ENCODE measurements at regions not wholly inside any gene's neighbourhood (a gene's known extent, or its start where the extent isn't known, plus 50 kb on each side); places are given as distances from the start of the nearest gene placed in this dataset.

DNA sequence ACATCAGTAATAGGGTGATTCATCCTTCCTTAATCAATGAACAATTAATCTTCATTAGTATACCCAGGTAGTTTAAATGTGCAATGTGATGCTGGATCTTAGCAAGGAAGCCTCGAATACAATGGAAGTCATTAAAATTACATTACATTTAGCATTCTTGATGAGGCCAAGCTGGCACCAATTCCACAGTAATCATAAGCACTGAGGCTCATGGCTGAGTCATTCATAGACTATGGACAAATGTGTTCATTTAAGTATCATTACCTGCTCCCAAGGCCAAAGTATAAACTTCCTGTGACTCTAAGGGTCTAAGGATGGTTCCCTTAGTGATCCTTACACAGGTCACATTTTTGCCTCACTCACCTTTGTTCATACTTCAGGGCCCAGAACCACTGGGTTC lies 266.4 kb upstream of the CDIN1 start:
- no peaks in the 10 kb centered on the region for H3K36me3 ChIP-seq
- peaks cover 0 to 7% of the 10 kb centered on the region in 2 donors for H3K9me3 ChIP-seq
- H3K4me3 ChIP-seq: no peak overlapping the region
- H3K27ac ChIP-seq: no peak overlapping the region
- no peaks in the 10 kb centered on the region for H3K4me1 ChIP-seq
- TF ChIP-seq, protein P1, sequence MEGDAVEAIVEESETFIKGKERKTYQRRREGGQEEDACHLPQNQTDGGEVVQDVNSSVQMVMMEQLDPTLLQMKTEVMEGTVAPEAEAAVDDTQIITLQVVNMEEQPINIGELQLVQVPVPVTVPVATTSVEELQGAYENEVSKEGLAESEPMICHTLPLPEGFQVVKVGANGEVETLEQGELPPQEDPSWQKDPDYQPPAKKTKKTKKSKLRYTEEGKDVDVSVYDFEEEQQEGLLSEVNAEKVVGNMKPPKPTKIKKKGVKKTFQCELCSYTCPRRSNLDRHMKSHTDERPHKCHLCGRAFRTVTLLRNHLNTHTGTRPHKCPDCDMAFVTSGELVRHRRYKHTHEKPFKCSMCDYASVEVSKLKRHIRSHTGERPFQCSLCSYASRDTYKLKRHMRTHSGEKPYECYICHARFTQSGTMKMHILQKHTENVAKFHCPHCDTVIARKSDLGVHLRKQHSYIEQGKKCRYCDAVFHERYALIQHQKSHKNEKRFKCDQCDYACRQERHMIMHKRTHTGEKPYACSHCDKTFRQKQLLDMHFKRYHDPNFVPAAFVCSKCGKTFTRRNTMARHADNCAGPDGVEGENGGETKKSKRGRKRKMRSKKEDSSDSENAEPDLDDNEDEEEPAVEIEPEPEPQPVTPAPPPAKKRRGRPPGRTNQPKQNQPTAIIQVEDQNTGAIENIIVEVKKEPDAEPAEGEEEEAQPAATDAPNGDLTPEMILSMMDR (IDR thresholded peaks at IDR 0.05): no peak
- DNase-seq (ENCODE audit: low spot score): no peak
- no peaks in the 10 kb centered on the region for H3K27me3 ChIP-seq

GRCh38 chr15:36313736-36314280 lies 265.6 kb upstream of the CDIN1 start:
- no peak overlapping the region for H3K4me3 ChIP-seq

DNA sequence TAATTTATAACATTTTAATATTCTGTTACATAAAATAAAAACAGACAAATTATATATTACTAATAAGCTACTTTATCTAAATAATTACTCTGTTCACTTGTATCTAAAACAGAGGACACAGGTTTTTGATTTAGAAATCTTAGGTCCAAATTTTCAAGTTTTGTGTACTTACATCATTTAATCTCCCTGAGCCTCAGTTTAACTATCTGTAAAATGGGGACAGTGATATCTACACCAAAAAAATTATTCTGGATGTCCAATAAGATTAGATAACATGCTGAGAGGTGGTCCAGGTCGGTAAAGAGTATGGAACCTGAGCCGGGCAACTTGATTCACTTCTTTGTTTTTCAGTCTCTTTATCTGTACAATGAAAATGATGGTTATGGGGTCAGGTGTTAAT lies 263.8 kb upstream of the CDIN1 start:
- Histone ChIP-seq H3K27ac (no peak overlapping the region), H3K4me1 (no peaks in the 10 kb centered on the region), H3K27me3 (no peaks in the 10 kb centered on the region), H3K4me3 (no peak overlapping the region), H3K9me3 (no peaks in the 10 kb centered on the region), H3K36me3 (no peaks in the 10 kb centered on the region)
- no peak for DNase-seq (ENCODE audit: low spot score)
- TF ChIP-seq, protein P1 (IDR thresholded peaks at IDR 0.05): no peak

More at GRCh38 chr15:36313736-36314280, 265.6 kb upstream of the CDIN1 start:
- Histone ChIP-seq H3K4me1 (no peaks in the 10 kb centered on the region), H3K27me3 (no peaks in the 10 kb centered on the region), H3K9me3 (no peaks in the 10 kb centered on the region), H3K27ac (no peak overlapping the region), H3K36me3 (no peaks in the 10 kb centered on the region)
- DNase-seq (ENCODE audit: low spot score): no peak
- TF ChIP-seq, protein P1 (IDR thresholded peaks at IDR 0.05): no peak

DNA sequence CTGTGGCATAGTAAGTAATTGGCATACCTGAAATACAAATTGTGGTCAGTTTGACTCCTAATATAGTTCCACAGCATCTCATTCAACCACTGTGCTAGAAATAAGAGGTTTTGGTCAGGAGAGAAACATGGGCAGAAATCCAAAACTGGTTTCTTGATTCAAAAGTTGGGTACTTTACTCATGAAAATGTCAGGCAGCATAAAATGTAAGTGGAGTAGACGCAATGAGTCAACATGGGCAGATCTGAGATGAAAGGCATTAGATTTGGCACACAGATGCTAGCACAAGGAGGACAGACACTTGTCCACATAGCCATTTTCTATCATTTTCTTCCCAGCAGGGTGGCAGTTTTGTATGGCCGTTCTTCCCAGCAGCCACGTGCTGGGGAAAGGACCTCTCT lies 255.8 kb upstream of the CDIN1 start:
- Histone ChIP-seq H3K36me3 (no peaks in the 10 kb centered on the region), H3K4me1 (no peaks in the 10 kb centered on the region), H3K27ac (no peak overlapping the region), H3K27me3 (no peaks in the 10 kb centered on the region), H3K4me3 (no peak overlapping the region), H3K9me3 (no peaks in the 10 kb centered on the region)
- no peak for DNase-seq (ENCODE audit: low spot score)
- TF ChIP-seq, protein P1 (IDR thresholded peaks at IDR 0.05): no peak

GRCh38 chr15:36325206-36325605 lies 254.2 kb upstream of the CDIN1 start:
- Histone ChIP-seq H3K36me3 (no peaks in the 10 kb centered on the region), H3K4me1 (no peaks in the 10 kb centered on the region), H3K4me3 (no peak overlapping the region), H3K27me3 (no peaks in the 10 kb centered on the region), H3K9me3 (no peaks in the 10 kb centered on the region), H3K27ac (no peak overlapping the region)
- TF ChIP-seq, protein P1 (IDR thresholded peaks at IDR 0.05): no peak
- no peak for DNase-seq (ENCODE audit: low spot score)

GRCh38 chr15:36329592-36329991 lies 249.8 kb upstream of the CDIN1 start:
- H3K4me3 ChIP-seq: no peak overlapping the region
- no peaks in the 10 kb centered on the region for H3K9me3 ChIP-seq
- no peak overlapping the region for H3K27ac ChIP-seq
- H3K4me1 ChIP-seq: no peaks in the 10 kb centered on the region
- no peaks in the 10 kb centered on the region for H3K27me3 ChIP-seq
- no peak for DNase-seq (ENCODE audit: low spot score)
- no peaks in the 10 kb centered on the region for H3K36me3 ChIP-seq
- TF ChIP-seq, protein P1 (IDR thresholded peaks at IDR 0.05): no peak

All from right atrium auricular region (tissue), 2 donors.